Body of pancreas (tissue), 4 donors: ENCODE measurements at regions not wholly inside any gene's neighbourhood (a gene's known extent, or its start where the extent isn't known, plus 50 kb on each side); places are given as distances from the start of the nearest gene placed in this dataset.

ENCODE experiments used
- ATAC-seq: fragments of 150-250 bp; one replicate; pipeline ENCODE4 v1.9.1; 2016
- DNase-seq, 4 donors: peaks; one replicate each; pipeline ENCODE4 v3.0.0-alpha.2; 2019
- H3K27ac ChIP-seq, 4 donors: fragments of 200-600 bp; sonication (generic); 1 replicate in 3 of 4; 2 replicates in 1 of 4; pipeline versions ENCODE4 v1.5.1 to v1.6.1; 2016 to 2019; ENCODE audit warnings: mild to moderate bottlenecking in 1 of 4, mixed read lengths in 1 of 4, moderate library complexity in 1 of 4
- H3K27me3 ChIP-seq, 2 donors: fragments of 200-600 bp; sonication (generic); one replicate each; pipeline ENCODE4 v1.6.0; 2016; ENCODE audit warnings: mild to moderate bottlenecking in 1 of 2
- H3K36me3 ChIP-seq, 2 donors: fragments of 200-600 bp; sonication (generic); replicated peaks in 1 of 2; 2 replicates each; pipeline ENCODE4 v1.5.1; 2016; ENCODE audit warnings: low read depth in 2 of 2; ENCODE audit not compliant: insufficient read depth in 1 of 2
- H3K4me1 ChIP-seq: fragments of 200-600 bp; sonication (generic); one replicate; pipeline ENCODE4 v1.6.0; 2016
- H3K4me3 ChIP-seq, 2 donors: fragments of 200-600 bp; sonication (generic); 1 replicate in 1 of 2; 2 replicates in 1 of 2; pipeline ENCODE4 v1.5.1; 2016 to 2019
- H3K9me3 ChIP-seq, 3 donors: fragments of 200-600 bp; sonication (generic); 1 replicate in 2 of 3; 2 replicates in 1 of 3; pipeline ENCODE4 v1.5.1; 2016
- POLR2A ChIP-seq, 3 donors: fragments of 450-650 bp; IDR thresholded peaks; one replicate each; pipeline ENCODE4 v1.6.1; 2016; ENCODE audit warnings: antibody characterized with exemption in 3 of 3, mild to moderate bottlenecking in 2 of 3
- WGBS, 2 donors: methylation state at CpG; one replicate each; pipeline ENCODE4 v1.1.5; 2017; 5-methylcytosine and 5-hydroxymethylcytosine counted together
- intact Hi-C: fragments of 100-400 bp; cut with DNase I; formaldehyde crosslinking; loops from one replicate; pipeline ENCODE4 v1.15.1; 2023
- TF ChIP-seq, protein P1 (sequence below), 7 experiments: fragments of 450-650 bp in 4 of 7; fragments of 200-600 bp in 3 of 7; sonication (generic) in 3 of 7; IDR thresholded peaks; one replicate each; pipeline ENCODE4 v1.5.1; 2016 to 2019; ENCODE audit warnings: antibody characterized with exemption in 7 of 7

DNA sequence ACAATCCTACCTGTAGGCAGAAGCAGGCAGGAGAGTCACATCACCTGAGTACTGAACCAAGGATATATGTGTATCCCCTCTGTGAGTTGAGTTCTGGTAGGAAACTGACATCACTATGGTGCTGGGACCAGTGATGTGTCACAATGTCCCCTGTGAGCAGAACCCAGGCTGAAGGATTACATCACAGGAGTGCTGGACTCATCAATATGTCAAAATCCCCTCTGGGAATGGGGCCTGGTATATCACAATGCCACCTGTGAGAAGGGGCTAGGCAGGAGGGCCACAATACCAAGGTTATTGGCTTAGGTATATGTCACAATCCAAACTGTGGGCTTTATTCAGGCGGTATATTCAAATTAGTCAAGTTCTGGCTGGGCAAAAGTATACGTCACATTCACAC, 2098.3 kb downstream of the TP53TG3F start:
- Histone ChIP-seq H3K4me3 (no peak overlapping the region), H3K27ac (no peak overlapping the region), H3K9me3 (no peaks in the 10 kb centered on the region), H3K36me3 (no peaks in the 10 kb centered on the region), H3K27me3 (no peaks in the 10 kb centered on the region), H3K4me1 (no peaks in the 10 kb centered on the region)
- intact Hi-C loops, result no loop called here
- DNase-seq, result no peak
- ATAC-seq, result no peak
- TF ChIP-seq POLR2A (IDR thresholded peaks at IDR 0.05), result no peak
- TF ChIP-seq, protein P1, sequence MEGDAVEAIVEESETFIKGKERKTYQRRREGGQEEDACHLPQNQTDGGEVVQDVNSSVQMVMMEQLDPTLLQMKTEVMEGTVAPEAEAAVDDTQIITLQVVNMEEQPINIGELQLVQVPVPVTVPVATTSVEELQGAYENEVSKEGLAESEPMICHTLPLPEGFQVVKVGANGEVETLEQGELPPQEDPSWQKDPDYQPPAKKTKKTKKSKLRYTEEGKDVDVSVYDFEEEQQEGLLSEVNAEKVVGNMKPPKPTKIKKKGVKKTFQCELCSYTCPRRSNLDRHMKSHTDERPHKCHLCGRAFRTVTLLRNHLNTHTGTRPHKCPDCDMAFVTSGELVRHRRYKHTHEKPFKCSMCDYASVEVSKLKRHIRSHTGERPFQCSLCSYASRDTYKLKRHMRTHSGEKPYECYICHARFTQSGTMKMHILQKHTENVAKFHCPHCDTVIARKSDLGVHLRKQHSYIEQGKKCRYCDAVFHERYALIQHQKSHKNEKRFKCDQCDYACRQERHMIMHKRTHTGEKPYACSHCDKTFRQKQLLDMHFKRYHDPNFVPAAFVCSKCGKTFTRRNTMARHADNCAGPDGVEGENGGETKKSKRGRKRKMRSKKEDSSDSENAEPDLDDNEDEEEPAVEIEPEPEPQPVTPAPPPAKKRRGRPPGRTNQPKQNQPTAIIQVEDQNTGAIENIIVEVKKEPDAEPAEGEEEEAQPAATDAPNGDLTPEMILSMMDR (IDR thresholded peaks at IDR 0.05), result no peak
- 49 to 68% methylated on average over 2 of the region's 2 CpGs for WGBS, 2 donors

DNA sequence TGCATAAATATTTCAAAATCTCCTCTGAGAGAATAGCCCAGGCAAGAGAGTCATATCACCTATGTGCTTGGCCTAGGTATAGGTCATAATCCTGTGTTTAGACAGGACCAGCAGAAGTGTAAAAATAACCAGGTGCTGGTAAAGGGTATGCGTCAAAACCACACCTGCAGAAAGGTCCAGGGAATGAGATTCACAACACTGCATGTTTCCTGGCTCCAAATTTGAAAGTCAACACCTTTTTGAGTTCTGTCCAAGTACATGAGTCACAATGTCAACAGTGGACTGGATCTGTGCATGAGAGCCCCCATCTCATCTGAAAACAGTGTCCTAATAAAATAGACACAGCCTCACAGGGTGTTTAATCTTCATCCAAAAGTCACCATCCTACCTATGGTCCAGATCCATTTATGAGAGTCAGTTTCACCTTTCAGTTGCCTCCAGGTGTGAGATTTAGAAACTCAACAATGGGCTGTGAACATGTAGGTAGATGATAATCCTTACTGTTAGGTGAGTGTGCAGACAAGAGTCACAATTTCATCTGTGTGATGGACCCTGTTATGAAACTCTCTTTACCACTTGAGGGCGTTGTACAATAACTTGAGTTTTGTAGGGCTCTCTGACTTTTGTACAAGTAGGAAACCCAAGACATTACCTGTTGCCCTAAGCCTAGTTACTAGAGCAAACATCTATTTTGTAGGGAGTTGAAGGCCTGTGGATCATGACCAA, 2100.7 kb downstream of the TP53TG3F start:
- DNase-seq (no peak), ATAC-seq (peak; percentile 45)
- H3K9me3 ChIP-seq, result no peaks in the 10 kb centered on the region
- H3K27me3 ChIP-seq, result no peaks in the 10 kb centered on the region
- 14 to 28% methylated on average over 2 of the region's 2 CpGs for WGBS, 2 donors
- TF ChIP-seq, protein P1 (IDR thresholded peaks at IDR 0.05), result no peak
- TF ChIP-seq POLR2A (IDR thresholded peaks at IDR 0.05), result no peak
- no peak overlapping the region for H3K4me3 ChIP-seq
- intact Hi-C loops, result no loop called here
- no peak overlapping the region for H3K27ac ChIP-seq
- no peaks in the 10 kb centered on the region for H3K36me3 ChIP-seq
- H3K4me1 ChIP-seq, result no peaks in the 10 kb centered on the region

DNA sequence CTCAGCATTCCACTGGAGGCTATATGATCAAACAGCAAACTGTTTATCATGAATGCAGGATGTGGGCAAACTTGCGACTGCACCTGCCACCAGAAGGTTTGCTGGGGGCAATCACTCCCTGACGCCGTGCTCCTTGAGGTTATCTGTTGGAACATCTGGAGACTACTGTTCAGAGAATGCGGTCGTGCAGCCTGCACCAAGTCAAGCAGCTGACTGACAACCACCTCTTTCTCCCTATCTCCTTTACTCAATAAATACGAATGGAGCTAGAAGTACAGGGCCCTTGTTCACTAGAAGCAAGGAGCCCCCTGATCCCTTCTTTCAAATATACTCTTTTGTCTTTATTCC, 2101.2 kb downstream of the TP53TG3F start:
- H3K27ac ChIP-seq, result no peak overlapping the region
- WGBS, 2 donors, result 54 to 55% methylated on average over 6 of the region's 6 CpGs
- TF ChIP-seq POLR2A (IDR thresholded peaks at IDR 0.05), result no peak
- TF ChIP-seq, protein P1 (IDR thresholded peaks at IDR 0.05), result no peak
- no peaks in the 10 kb centered on the region for H3K27me3 ChIP-seq
- DNase-seq (no peak), ATAC-seq (no peak)
- intact Hi-C loops, result no loop called here
- no peaks in the 10 kb centered on the region for H3K4me1 ChIP-seq
- no peaks in the 10 kb centered on the region for H3K36me3 ChIP-seq
- no peak overlapping the region for H3K4me3 ChIP-seq
- H3K9me3 ChIP-seq, result no peaks in the 10 kb centered on the region

DNA sequence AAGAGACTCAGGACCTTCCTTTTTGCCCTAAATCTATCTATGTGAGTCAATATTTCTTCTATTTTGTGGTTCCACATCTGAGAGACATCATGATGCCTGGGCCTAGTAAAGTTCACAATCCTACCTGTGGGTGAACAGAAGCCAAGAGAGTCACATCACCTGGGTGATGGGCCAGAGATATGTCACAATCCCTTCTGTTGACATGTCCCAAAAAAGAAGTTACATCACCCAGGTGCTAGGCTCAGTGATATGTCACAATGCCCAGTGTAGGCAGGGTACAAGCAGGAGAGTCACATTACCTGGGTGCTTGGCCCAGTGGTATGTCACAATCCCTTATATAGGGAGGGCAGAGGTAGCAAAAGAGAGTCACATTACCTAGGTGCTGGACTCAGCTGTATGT, 2101.9 kb downstream of the TP53TG3F start:
- no peaks in the 10 kb centered on the region for H3K4me1 ChIP-seq
- no peaks in the 10 kb centered on the region for H3K36me3 ChIP-seq
- no peak overlapping the region for H3K27ac ChIP-seq
- intact Hi-C loops, result no loop called here
- ATAC-seq (no peak), DNase-seq (no peak)
- no peaks in the 10 kb centered on the region for H3K27me3 ChIP-seq
- no peaks in the 10 kb centered on the region for H3K9me3 ChIP-seq
- TF ChIP-seq, protein P1 (IDR thresholded peaks at IDR 0.05), result no peak
- no peak overlapping the region for H3K4me3 ChIP-seq

DNA sequence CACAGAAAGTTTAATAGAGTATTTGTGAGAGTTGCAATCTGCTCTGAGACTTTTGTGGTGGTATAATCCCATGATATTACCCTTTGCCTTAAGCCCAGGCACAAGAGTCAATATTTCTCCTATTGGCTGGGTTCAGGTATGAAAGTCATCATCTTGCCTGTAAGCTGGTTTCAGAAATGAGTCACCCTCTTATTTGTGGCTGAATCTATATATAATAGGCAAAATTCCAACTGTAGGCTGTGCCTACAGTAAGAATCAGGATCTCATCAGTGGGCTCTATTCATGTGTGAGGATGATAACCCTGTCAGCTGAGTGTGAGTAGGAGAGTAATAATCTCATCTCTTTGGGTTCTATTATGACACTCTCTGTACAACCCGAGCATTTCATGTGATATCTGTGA, 2103.1 kb downstream of the TP53TG3F start:
- WGBS, 2 donors, result 14 to 42% methylated on average over 1 of the region's 1 CpG
- Histone ChIP-seq H3K36me3 (no peaks in the 10 kb centered on the region), H3K4me3 (no peak overlapping the region), H3K9me3 (no peaks in the 10 kb centered on the region), H3K27me3 (no peaks in the 10 kb centered on the region), H3K4me1 (no peaks in the 10 kb centered on the region), H3K27ac (no peak overlapping the region)
- no peak for DNase-seq
- no peak for ATAC-seq
- intact Hi-C loops, result no loop called here
- TF ChIP-seq POLR2A (IDR thresholded peaks at IDR 0.05), result no peak
- TF ChIP-seq, protein P1 (IDR thresholded peaks at IDR 0.05), result no peak
